Right lobe of liver (tissue), 6 donors: ENCODE measurements at regions not wholly inside any gene's neighbourhood (a gene's known extent, or its start where the extent isn't known, plus 50 kb on each side); places are given as distances from the start of the nearest gene placed in this dataset.

Experiments
- ATAC-seq, 4 donors: fragments of 200-7000 bp; cut with Tn5 transposase; one replicate each; pipeline ENCODE4 v1.9.1; 2020; ENCODE audit warnings: mild to moderate bottlenecking in 4 of 4, moderate library complexity in 4 of 4
- DNase-seq, 3 donors: peaks; one replicate each; pipeline ENCODE4 v3.0.0-alpha.2; 2020
- H3K27ac ChIP-seq, 3 donors: fragments of 200-600 bp; one replicate each; pipeline ENCODE4 v1.8.0; 2022
- H3K27me3 ChIP-seq, 2 donors: fragments of 200-600 bp; one replicate each; pipeline ENCODE4 v1.8.0; 2022
- H3K36me3 ChIP-seq, 4 donors: fragments of 200-600 bp; sonication (generic) in 1 of 4; one replicate each; pipeline versions ENCODE4 v1.5.1 to v1.8.0; 2017 to 2022; ENCODE audit warnings: control low read depth in 1 of 4
- H3K4me1 ChIP-seq, 4 donors: fragments of 200-600 bp; sonication (generic) in 1 of 4; one replicate each; pipeline versions ENCODE4 v1.5.1 to v1.8.0; 2017 to 2022; ENCODE audit warnings: control low read depth in 1 of 4
- H3K4me3 ChIP-seq, 3 donors: fragments of 200-600 bp; one replicate each; pipeline ENCODE4 v1.8.0; 2022
- H3K9me3 ChIP-seq, 4 donors: fragments of 200-600 bp; sonication (generic) in 1 of 4; one replicate each; pipeline versions ENCODE4 v1.5.1 to v1.8.0; 2017 to 2022; ENCODE audit warnings: control low read depth in 1 of 4
- POLR2A ChIP-seq: fragments of 450-650 bp; IDR thresholded peaks from one replicate; pipeline ENCODE4 v1.6.1; 2017; ENCODE audit warnings: antibody characterized with exemption, mild to moderate bottlenecking
- WGBS: methylation state at CpG from one replicate; pipeline ENCODE4 v1.1.6; 2018; ENCODE audit warnings: low coverage, low lambda C conversion rate; ENCODE audit not compliant: insufficient coverage; ENCODE audit errors: missing lambda C conversion rate; 5-methylcytosine and 5-hydroxymethylcytosine counted together
- intact Hi-C, 2 donors: fragments of 100-400 bp; cut with DNase I; formaldehyde crosslinking; loops; one replicate each; pipeline versions ENCODE4 v1.11.2 to v1.14.1; 2022
- TF ChIP-seq, protein P1 (sequence below), 4 donors: fragments of 200-600 bp in 3 of 4; fragments of 450-650 bp in 1 of 4; IDR thresholded peaks; one replicate each; pipeline versions ENCODE4 v1.5.1 to v1.8.0; 2016 to 2022; ENCODE audit warnings: antibody characterized with exemption in 4 of 4, mild to moderate bottlenecking in 2 of 4
- donor health status: DM: no; HTN: yes; CAD: no.
- donor health status: DM: no; HTN: no; CAD: no.
- donor health status: DM: no; HTN: no; CAD: no.
- donor health status: DM: no; HTN: yes; CAD: no.
- donor health status: DM: no; HTN: yes; CAD: no.

DNA sequence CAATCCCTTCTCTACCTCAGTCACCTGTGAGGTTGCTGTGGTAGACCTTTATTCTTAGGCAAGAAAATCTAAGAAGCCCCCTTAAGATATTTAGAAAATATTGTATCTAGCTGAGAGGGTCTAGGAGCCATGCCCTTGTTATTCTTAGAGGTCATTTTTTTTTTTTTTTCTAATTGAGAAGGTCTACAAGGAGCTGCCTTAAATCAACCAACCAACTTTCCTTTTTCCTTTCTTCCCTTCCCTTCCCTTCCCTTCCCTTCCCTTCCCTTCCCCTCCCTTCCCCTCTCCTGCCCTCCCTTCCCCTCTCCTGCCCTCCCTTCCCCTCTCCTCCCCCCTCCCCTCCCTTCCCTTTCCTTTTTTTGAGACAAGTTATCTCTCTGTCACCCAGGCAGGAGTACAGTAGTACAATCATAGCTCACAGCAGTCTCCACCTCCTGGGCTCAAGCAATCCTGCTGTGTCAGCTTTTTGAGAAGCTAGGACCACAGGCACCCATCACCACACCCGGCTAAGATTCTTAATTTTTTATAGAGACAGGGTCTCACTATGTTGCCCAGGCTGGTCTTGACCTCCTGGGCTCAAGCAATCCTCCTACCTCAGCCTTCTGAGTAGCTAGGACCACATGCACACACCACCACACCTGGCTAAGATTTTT is 668.4 kb upstream of the FBXO33 start:
- no peaks in the 10 kb centered on the region for H3K9me3 ChIP-seq
- intact Hi-C loops = no loop called here
- TF ChIP-seq, protein P1, sequence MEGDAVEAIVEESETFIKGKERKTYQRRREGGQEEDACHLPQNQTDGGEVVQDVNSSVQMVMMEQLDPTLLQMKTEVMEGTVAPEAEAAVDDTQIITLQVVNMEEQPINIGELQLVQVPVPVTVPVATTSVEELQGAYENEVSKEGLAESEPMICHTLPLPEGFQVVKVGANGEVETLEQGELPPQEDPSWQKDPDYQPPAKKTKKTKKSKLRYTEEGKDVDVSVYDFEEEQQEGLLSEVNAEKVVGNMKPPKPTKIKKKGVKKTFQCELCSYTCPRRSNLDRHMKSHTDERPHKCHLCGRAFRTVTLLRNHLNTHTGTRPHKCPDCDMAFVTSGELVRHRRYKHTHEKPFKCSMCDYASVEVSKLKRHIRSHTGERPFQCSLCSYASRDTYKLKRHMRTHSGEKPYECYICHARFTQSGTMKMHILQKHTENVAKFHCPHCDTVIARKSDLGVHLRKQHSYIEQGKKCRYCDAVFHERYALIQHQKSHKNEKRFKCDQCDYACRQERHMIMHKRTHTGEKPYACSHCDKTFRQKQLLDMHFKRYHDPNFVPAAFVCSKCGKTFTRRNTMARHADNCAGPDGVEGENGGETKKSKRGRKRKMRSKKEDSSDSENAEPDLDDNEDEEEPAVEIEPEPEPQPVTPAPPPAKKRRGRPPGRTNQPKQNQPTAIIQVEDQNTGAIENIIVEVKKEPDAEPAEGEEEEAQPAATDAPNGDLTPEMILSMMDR (IDR thresholded peaks at IDR 0.05) = no peak
- TF ChIP-seq POLR2A = no peak
- H3K4me3 ChIP-seq = no peak overlapping the region
- WGBS = 38% methylated on average over 1 of the region's 1 CpG
- no peak for DNase-seq
- no peak overlapping the region for H3K27ac ChIP-seq
- H3K36me3 ChIP-seq = no peaks in the 10 kb centered on the region
- no peaks in the 10 kb centered on the region for H3K4me1 ChIP-seq
- no peak for ATAC-seq
- no peaks in the 10 kb centered on the region for H3K27me3 ChIP-seq

DNA sequence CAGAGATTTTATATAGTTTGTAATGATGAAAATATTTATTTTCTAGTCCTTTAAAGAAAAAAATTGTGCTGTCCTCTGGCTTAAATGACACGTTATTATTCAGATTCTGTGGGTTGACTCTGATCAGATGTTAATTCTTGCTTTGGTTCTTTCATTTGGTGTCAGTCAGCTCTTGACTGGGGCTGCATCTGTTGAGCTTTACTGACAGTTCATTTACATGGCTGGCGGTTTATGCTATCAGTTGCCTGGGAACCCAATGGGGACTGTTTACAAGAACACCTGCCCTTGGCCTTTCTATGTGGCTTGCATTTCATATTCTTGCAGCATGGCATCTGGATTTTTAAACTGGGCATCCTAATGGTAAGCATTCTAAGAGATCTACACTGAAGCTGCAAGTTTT is 667.1 kb upstream of the FBXO33 start:
- no peak for ATAC-seq
- H3K4me1 ChIP-seq = no peaks in the 10 kb centered on the region
- H3K27ac ChIP-seq = no peak overlapping the region
- no peak overlapping the region for H3K4me3 ChIP-seq
- H3K27me3 ChIP-seq = no peaks in the 10 kb centered on the region
- no peaks in the 10 kb centered on the region for H3K9me3 ChIP-seq
- intact Hi-C loops = no loop called here
- 43% methylated on average over 2 of the region's 2 CpGs for WGBS
- TF ChIP-seq, protein P1 (IDR thresholded peaks at IDR 0.05) = no peak
- TF ChIP-seq POLR2A = no peak
- DNase-seq = no peak
- no peaks in the 10 kb centered on the region for H3K36me3 ChIP-seq

DNA sequence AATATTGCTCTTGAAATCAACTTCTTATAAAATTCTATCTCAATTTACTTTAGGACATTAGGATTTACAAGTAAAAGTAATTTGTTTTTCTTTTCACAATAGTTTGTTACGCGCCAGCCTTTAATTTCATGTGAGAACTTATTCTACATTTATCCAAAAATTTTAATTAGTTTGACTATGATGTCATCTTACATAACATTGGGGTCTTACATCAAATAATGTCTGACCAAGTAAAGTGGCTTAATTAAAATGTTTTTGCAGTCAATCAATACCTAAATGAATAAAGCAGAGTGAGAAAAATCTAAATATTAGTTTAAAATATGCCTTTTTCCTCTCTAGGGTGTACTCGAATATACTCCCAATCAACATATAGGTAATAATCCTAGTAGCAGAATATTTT is 666.2 kb upstream of the FBXO33 start:
- Histone ChIP-seq H3K27ac (no peak overlapping the region), H3K4me1 (no peaks in the 10 kb centered on the region), H3K36me3 (no peaks in the 10 kb centered on the region), H3K9me3 (no peaks in the 10 kb centered on the region), H3K27me3 (no peaks in the 10 kb centered on the region), H3K4me3 (no peak overlapping the region)
- ATAC-seq (no peak), DNase-seq (no peak)
- intact Hi-C loops = no loop called here
- TF ChIP-seq POLR2A = no peak
- TF ChIP-seq, protein P1 (IDR thresholded peaks at IDR 0.05) = no peak
- 75% methylated on average over 3 of the region's 3 CpGs for WGBS

DNA sequence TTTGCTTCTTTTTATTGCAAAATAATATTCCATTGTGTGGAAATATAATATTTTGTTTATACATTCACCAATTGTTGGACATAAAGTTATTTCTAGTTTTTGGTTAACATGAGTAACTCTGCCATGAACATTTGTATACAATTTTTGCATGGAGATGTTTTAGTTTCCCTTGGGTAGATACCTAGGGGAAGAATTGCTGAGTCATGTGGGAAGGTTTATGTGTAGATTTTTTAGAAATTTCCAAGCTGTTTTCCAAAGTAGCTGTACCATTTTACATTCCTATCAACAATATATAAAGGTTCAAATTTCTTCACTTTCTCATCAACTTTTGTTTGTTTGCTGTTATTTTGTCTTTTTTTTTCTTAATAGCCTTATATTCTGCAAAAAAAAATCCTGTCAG is 664.7 kb upstream of the FBXO33 start:
- Histone ChIP-seq H3K4me3 (no peak overlapping the region), H3K36me3 (no peaks in the 10 kb centered on the region), H3K9me3 (no peaks in the 10 kb centered on the region), H3K27me3 (no peaks in the 10 kb centered on the region), H3K27ac (no peak overlapping the region), H3K4me1 (no peaks in the 10 kb centered on the region)
- intact Hi-C loops = no loop called here
- DNase-seq (no peak), ATAC-seq (no peak)
- TF ChIP-seq, protein P1 (IDR thresholded peaks at IDR 0.05) = no peak
- no peak for TF ChIP-seq POLR2A

DNA sequence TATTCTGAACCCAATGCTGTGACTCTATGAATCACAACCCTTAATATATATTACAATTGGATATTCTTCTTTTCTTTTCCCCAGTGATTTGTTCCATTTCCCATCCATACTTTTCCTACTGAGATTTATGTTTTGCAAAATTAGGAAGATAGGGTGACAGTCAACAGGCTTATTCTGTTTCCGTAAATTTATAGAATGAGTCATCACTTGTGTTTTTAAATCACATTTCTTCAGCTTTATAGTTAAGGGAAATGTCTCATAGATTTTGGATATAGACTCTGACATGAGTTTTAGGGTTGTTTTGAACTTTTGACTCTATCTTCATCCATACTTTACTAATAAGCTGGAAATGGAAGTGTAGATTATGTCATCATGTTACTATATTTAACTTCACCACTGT is 661.6 kb upstream of the FBXO33 start:
- 85% methylated on average over 1 of the region's 1 CpG for WGBS
- H3K9me3 ChIP-seq = no peaks in the 10 kb centered on the region
- H3K4me1 ChIP-seq = no peaks in the 10 kb centered on the region
- intact Hi-C loops = no loop called here
- no peak overlapping the region for H3K27ac ChIP-seq
- no peaks in the 10 kb centered on the region for H3K36me3 ChIP-seq
- TF ChIP-seq, protein P1 (IDR thresholded peaks at IDR 0.05) = no peak
- no peak for TF ChIP-seq POLR2A
- no peak for ATAC-seq
- H3K4me3 ChIP-seq = no peak overlapping the region
- no peak for DNase-seq
- no peaks in the 10 kb centered on the region for H3K27me3 ChIP-seq
